ENCODE measurements at regions not wholly inside any gene's neighbourhood (a gene's known extent, or its start where the extent isn't known, plus 50 kb on each side); places are given as distances from the start of the nearest gene placed in this dataset.
"Not testable (repeated sequence)": the region's sequence is repeated elsewhere in the genome, so short reads cannot be mapped to it uniquely, and the experiment has no call there.

DNA sequence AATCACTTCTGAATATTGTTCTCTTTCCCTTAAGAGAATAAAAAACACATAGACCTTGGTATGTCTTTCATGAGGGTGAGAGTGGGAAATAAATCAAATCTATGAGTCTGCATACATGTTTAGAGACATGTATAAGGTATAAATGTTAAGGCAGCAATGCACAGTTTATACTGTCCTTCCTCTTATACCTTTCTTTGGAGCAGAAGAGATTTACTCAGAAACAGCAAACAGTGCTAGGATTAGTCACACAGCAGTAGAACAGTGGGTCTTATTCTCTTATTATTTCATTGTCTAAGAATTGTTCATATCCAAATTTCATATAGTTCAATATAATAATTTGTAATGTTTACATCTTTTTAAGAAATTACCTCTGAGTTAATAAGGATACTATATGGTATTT, 126.7 kb upstream of the TMEM196 start:
- DNase-seq (ENCODE audit: low read depth in 2 of 2), result no peak
- H3K4me3 ChIP-seq (replicated peaks in 1 of 4; ENCODE audit: control extremely low read depth in 1 of 4, insufficient read depth in 1 of 4, low read depth in 3 of 4, low read length in 4 of 4), result no peak overlapping the region
- H2AFZ ChIP-seq (ENCODE audit: low read length), result no peak overlapping the region
- H3K9ac ChIP-seq (ENCODE audit: insufficient read depth, low read length), result no peak overlapping the region
- TF ChIP-seq, protein P1, sequence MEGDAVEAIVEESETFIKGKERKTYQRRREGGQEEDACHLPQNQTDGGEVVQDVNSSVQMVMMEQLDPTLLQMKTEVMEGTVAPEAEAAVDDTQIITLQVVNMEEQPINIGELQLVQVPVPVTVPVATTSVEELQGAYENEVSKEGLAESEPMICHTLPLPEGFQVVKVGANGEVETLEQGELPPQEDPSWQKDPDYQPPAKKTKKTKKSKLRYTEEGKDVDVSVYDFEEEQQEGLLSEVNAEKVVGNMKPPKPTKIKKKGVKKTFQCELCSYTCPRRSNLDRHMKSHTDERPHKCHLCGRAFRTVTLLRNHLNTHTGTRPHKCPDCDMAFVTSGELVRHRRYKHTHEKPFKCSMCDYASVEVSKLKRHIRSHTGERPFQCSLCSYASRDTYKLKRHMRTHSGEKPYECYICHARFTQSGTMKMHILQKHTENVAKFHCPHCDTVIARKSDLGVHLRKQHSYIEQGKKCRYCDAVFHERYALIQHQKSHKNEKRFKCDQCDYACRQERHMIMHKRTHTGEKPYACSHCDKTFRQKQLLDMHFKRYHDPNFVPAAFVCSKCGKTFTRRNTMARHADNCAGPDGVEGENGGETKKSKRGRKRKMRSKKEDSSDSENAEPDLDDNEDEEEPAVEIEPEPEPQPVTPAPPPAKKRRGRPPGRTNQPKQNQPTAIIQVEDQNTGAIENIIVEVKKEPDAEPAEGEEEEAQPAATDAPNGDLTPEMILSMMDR (conservative IDR thresholded peaks at IDR 0.05 in 1 of 2, IDR thresholded peaks at IDR 0.05 in 1 of 2; ENCODE audit: low read depth in 1 of 2, low read length in 2 of 2), result no peak
- no peaks in the 10 kb centered on the region for H3K79me2 ChIP-seq (ENCODE audit: control insufficient read depth, insufficient read depth, low read length)
- H3K9me3 ChIP-seq (ENCODE audit: control insufficient read depth, insufficient read depth, low read depth, low read length), result no peaks in the 10 kb centered on the region
- no peaks in the 10 kb centered on the region for H3K4me1 ChIP-seq (ENCODE audit: control insufficient read depth, extremely low read depth, insufficient read depth, low read length)
- H3K27me3 ChIP-seq (ENCODE audit: control insufficient read depth, insufficient read depth, low read length), result no peaks in the 10 kb centered on the region
- H3K36me3 ChIP-seq (ENCODE audit: control insufficient read depth, insufficient read depth, low read length), result no peaks in the 10 kb centered on the region
- H3K27ac ChIP-seq (ENCODE audit: insufficient read depth, low read length), result no peak overlapping the region
- no peak overlapping the region for H3K4me2 ChIP-seq (ENCODE audit: extremely low read depth, insufficient read depth, low read length)
- H4K20me1 ChIP-seq (ENCODE audit: control insufficient read depth, extremely low read depth, insufficient read depth, low read length), result no peaks in the 10 kb centered on the region

GRCh38 chr7:19899529-19899928, 126.1 kb upstream of the TMEM196 start:
- Histone ChIP-seq H3K27me3 (ENCODE audit: control insufficient read depth, insufficient read depth, low read length) (no peaks in the 10 kb centered on the region), H3K9ac (ENCODE audit: insufficient read depth, low read length) (no peak overlapping the region), H2AFZ (ENCODE audit: low read length) (no peak overlapping the region), H4K20me1 (ENCODE audit: control insufficient read depth, extremely low read depth, insufficient read depth, low read length) (no peaks in the 10 kb centered on the region), H3K4me3 (replicated peaks in 1 of 4; ENCODE audit: control extremely low read depth in 1 of 4, insufficient read depth in 1 of 4, low read depth in 3 of 4, low read length in 4 of 4) (no peak overlapping the region), H3K4me2 (ENCODE audit: extremely low read depth, insufficient read depth, low read length) (no peak overlapping the region), H3K36me3 (ENCODE audit: control insufficient read depth, insufficient read depth, low read length) (no peaks in the 10 kb centered on the region), H3K79me2 (ENCODE audit: control insufficient read depth, insufficient read depth, low read length) (no peaks in the 10 kb centered on the region), H3K27ac (ENCODE audit: insufficient read depth, low read length) (no peak overlapping the region), H3K4me1 (ENCODE audit: control insufficient read depth, extremely low read depth, insufficient read depth, low read length) (no peaks in the 10 kb centered on the region), H3K9me3 (ENCODE audit: control insufficient read depth, insufficient read depth, low read depth, low read length) (no peaks in the 10 kb centered on the region)
- TF ChIP-seq, protein P1 (conservative IDR thresholded peaks at IDR 0.05 in 1 of 2, IDR thresholded peaks at IDR 0.05 in 1 of 2; ENCODE audit: low read depth in 1 of 2, low read length in 2 of 2), result no peak
- TF ChIP-seq EZH2 (IDR thresholded peaks at IDR 0.05; ENCODE audit: low read length, missing control alignments), result no peak
- peak; percentile 82 to 88 for DNase-seq (ENCODE audit: low read depth in 2 of 2)

DNA sequence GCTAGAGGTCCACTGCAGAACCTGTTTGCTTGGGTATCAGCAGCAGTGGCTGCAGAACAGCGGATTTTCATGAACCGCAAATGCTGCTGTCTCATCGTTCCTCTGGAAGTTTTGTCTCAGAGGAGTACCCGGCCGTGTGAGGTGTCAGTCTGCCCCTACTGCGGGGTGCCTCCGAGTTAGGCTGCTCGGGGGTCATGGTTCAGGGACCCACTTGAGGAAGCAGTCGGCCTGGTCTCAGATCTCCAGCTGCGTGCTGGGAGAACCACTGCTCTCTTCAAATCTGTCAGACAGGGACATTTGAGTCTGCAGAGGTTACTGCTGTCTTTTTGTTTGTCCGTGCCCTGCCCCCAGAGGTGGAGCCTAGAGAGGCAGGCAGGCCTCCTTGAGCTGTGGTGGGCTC, 109.5 kb upstream of the TMEM196 start:
- not testable (repeated sequence) for H3K36me3 ChIP-seq (ENCODE audit: control insufficient read depth, insufficient read depth, low read length); H2AFZ ChIP-seq (ENCODE audit: low read length); H3K27me3 ChIP-seq (ENCODE audit: control insufficient read depth, insufficient read depth, low read length); H3K4me3 ChIP-seq (replicated peaks in 1 of 4; ENCODE audit: control extremely low read depth in 1 of 4, insufficient read depth in 1 of 4, low read depth in 3 of 4, low read length in 4 of 4); H3K9ac ChIP-seq (ENCODE audit: insufficient read depth, low read length); H3K4me1 ChIP-seq (ENCODE audit: control insufficient read depth, extremely low read depth, insufficient read depth, low read length); DNase-seq (ENCODE audit: low read depth in 2 of 2); H3K27ac ChIP-seq (ENCODE audit: insufficient read depth, low read length); H4K20me1 ChIP-seq (ENCODE audit: control insufficient read depth, extremely low read depth, insufficient read depth, low read length); H3K79me2 ChIP-seq (ENCODE audit: control insufficient read depth, insufficient read depth, low read length); H3K4me2 ChIP-seq (ENCODE audit: extremely low read depth, insufficient read depth, low read length); H3K9me3 ChIP-seq (ENCODE audit: control insufficient read depth, insufficient read depth, low read depth, low read length)

- no peaks in the 10 kb centered on the region for H3K79me2 ChIP-seq (ENCODE audit: control insufficient read depth, insufficient read depth, low read length)
- no peaks in the 10 kb centered on the region for H3K27me3 ChIP-seq (ENCODE audit: control insufficient read depth, insufficient read depth, low read length)
- H3K4me2 ChIP-seq (ENCODE audit: extremely low read depth, insufficient read depth, low read length), result no peak overlapping the region
Measured at GRCh38 chr7:19872094-19872493, 98.7 kb upstream of the TMEM196 start.

More at GRCh38 chr7:19872094-19872493, 98.7 kb upstream of the TMEM196 start:
- TF ChIP-seq EZH2 (IDR thresholded peaks at IDR 0.05; ENCODE audit: low read length, missing control alignments), result no peak
- TF ChIP-seq, protein P1 (conservative IDR thresholded peaks at IDR 0.05 in 1 of 2, IDR thresholded peaks at IDR 0.05 in 1 of 2; ENCODE audit: low read depth in 1 of 2, low read length in 2 of 2), result no peak
- Histone ChIP-seq H4K20me1 (ENCODE audit: control insufficient read depth, extremely low read depth, insufficient read depth, low read length) (no peaks in the 10 kb centered on the region), H3K4me1 (ENCODE audit: control insufficient read depth, extremely low read depth, insufficient read depth, low read length) (no peaks in the 10 kb centered on the region), H3K27ac (ENCODE audit: insufficient read depth, low read length) (no peak overlapping the region), H3K9me3 (ENCODE audit: control insufficient read depth, insufficient read depth, low read depth, low read length) (no peaks in the 10 kb centered on the region), H3K9ac (ENCODE audit: insufficient read depth, low read length) (no peak overlapping the region), H3K4me3 (replicated peaks in 1 of 4; ENCODE audit: control extremely low read depth in 1 of 4, insufficient read depth in 1 of 4, low read depth in 3 of 4, low read length in 4 of 4) (no peak overlapping the region), H2AFZ (ENCODE audit: low read length) (no peak overlapping the region), H3K36me3 (ENCODE audit: control insufficient read depth, insufficient read depth, low read length) (no peaks in the 10 kb centered on the region)
- no peak for DNase-seq (ENCODE audit: low read depth in 2 of 2)
